NOMO-1 treated with dmso at 0.1 percent for 144 hours (cell line): ENCODE measurements at regions not wholly inside any gene's neighbourhood (a gene's known extent, or its start where the extent isn't known, plus 50 kb on each side); places are given as distances from the start of the nearest gene placed in this dataset.
"Not testable (repeated sequence)": the region's sequence is repeated elsewhere in the genome, so short reads cannot be mapped to it uniquely, and the experiment has no call there.

Experiments
- DNase-seq: peaks from one replicate; lab custom pipeline; 2025; ENCODE audit not compliant: unreplicated experiment; lab: John Stamatoyannopoulos, UW

DNA sequence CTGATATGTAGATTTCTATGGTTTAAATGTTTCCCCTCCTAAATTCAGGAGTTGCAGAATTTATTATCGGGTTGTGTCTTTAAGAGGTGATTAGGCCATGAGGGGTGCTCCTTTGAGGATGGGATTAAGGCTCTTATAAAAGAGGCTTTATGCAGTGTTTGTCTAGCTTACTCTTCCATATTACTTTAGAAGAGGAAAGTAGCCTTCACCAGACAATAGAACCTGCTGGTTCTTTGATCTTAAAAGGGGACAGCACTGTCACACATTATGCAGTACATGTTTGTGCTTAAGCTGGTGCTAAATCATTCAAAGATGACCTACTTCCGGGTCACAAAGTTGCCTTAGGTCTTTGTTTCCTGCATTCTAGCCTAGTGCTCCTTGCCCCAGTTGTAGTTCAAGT is 81.0 kb downstream of the CPXCR1 start:
- DNase-seq = no peak

DNA sequence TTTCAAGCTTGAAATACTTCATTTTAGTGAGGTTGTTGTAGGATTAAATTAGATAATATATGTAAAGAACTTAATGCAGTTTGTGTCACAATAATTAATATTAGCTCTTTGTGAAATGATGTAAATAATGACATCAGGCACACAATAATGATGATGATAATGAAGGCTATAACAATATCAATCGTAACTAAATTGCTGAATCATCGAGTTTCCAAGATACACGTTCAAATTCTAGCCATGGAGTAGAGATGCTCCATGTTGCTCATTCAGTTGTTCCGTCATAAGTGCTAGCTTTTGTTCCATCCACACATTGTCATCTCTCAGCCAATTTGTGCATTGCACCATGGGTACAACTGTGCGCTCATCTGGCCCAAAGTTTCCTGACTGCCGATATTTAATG is 83.1 kb downstream of the CPXCR1 start:
- DNase-seq = no peak

DNA sequence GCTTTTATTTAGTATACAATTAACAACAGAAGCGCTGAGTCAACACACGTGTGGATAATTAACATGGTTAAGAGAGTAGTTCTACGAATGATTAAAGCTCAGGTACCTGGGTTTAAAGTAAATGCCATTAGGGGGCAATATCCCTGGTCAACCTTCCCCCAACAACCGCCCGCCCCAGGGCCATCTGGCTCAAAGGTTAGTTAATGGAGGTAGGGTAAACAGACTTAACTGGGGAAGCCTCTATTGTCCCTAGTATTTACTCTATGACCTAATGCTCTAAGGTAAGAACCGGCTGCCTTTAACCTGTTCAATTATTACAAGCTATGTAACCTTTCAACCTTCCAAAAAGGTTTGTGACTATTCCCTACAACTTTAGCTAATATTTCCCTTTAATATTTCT is 90.7 kb downstream of the CPXCR1 start:
- not testable (repeated sequence) for DNase-seq

DNA sequence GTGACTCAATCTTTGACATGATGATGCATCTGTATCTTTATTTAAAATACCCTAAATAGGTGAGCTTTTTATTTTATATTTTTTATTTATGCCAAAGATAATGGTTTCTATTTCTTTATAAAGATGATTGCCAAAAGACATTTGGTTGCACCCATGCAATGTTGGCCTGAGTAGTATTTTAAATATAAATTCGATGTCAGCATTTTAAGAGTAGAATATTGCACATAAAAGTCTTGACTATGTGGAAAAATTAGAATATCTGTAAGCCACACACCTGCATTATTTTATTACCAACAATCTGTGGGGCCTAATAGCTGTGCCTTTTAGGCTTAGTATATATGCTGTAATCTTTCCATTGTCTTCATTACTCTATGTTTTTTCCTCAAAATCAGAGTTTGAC is 91.4 kb downstream of the CPXCR1 start:
- DNase-seq = no peak

DNA sequence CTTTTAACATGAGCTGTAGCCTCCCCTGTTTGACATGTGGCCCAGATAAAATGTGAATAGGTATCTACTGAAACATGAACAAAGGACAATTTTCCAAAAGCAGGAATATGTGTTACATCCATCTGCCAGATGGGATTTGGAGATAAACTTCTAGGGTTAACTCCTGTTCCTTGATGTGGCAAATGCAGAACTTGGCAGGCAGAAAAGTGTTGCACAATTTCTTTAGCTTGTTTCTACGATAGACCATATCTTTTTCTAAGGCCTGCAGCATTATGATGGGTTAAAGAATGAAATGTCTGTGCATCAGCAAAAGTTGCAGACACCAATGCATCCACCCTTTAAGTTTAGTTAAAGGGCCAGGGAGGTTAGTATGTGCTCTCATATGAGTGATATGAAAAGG is 96.8 kb downstream of the CPXCR1 start:
- not testable (repeated sequence) for DNase-seq

DNA sequence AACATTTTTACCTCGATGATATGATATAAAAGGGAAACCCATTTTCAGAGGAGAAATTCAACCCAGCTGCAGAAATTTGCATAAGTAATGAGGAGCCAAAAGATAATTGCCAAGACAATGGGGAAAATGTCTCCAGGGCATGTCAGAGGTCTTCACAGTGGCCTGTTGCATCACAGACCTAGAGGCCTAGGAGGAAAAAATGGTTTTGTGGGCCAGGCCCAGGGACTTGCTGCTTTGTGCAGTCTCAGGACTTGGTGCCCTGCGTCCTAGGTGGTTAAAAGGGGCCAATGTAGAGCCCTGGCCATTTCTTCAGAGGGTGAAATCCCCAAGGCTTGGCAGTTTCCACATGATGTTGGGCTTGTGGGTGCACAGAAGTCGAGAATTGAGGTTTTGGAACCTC is 106.9 kb downstream of the CPXCR1 start:
- DNase-seq = no peak

DNA sequence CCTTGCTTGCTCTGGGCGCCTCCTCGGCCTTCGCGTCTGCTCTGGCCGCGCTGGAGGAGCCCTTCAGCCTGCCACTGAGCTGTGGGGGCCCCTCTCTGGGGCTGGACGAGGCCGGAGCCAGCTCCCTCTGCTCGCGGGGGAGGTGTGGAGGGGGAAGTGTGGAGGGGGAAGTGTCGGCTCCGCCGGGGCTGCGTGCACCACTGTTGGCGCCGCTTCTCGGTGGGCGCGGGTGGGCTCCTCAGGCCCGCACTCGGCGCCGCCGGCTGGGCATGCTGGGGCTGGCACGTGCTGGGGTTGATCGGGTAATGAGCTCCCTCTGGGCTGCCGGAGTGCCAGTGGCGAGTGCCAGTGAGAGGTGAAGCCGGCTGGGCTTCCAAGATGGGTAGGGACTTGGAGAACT is 116.7 kb downstream of the CPXCR1 start:
- DNase-seq = no peak

DNA sequence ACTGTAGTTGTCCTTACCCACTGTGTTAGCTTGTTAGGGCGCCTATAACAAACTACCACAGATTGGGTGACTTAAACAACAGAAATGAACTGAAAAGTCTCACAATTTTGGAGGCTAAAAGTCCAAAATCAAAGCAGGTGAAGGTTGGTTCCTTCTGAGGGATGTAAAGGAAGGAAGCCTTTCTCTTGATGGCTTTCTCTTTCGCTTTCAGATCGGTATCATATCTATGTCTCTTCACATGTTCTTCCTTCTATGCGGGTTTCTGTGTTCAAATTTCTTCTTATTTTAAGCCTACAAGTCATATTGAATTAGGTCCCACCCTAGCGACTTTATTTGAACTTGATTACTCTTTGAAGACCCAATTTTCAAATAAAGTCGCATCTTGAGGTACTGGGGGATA is 118.6 kb downstream of the CPXCR1 start:
- no peak for DNase-seq

DNA sequence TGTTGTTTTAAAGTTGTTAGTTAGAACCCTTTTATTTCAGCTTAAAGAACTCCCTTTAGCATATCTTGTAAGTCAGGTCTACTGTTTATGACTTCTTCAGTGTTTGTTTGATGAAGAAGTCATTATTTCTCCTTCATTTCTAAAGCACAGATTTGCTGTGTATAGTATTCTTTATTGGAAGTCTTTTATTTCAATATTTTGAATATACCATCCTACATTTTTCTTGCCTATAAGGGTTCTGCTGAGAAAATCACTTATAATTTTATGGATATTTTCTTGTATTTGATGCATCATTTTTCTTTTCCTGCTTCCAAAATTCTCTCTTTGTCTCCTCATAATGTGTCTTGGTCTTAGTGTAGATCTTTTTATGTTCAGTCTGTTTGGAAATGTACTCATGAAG is 134.5 kb downstream of the CPXCR1 start:
- DNase-seq = no peak

DNA sequence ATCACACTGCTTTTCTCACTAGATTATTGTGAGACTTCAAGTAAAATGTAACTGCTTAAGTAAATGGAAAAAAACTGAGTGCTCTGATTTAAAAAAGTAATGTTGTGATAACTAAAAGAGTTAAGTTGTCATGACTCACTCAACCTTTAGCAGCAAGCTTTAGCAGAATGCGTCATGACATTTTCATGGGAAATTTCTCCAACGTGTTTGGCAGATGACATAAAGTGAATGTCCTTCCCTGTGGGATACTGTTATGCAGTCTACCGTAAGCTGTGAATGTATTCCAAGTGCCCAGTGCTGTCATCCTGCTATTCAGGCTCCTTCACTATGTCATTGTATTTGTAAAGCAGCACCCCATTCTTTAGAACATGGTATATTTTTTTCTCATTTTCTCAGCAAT is 136.2 kb downstream of the CPXCR1 start:
- no peak for DNase-seq

DNA sequence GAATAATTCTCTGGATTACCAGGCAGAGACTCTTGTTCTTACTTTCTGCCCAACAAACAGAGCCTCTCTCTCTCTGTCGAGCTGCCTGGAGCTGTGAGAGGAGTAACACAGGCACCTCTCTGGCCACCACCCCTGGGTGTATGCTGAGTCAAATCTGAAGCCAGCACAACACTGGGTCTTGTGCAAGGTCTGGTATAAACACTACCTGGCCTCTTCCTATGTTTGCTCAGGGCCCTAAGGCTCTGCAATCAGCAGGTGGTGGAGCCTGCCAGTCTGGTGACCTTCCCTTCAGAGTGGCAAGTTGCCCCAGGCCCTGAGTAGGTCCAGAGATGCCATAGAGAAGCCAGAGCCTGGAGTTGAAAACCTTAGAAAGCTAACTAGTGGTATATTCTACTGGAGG is 139.9 kb downstream of the CPXCR1 start:
- DNase-seq = no peak

DNA sequence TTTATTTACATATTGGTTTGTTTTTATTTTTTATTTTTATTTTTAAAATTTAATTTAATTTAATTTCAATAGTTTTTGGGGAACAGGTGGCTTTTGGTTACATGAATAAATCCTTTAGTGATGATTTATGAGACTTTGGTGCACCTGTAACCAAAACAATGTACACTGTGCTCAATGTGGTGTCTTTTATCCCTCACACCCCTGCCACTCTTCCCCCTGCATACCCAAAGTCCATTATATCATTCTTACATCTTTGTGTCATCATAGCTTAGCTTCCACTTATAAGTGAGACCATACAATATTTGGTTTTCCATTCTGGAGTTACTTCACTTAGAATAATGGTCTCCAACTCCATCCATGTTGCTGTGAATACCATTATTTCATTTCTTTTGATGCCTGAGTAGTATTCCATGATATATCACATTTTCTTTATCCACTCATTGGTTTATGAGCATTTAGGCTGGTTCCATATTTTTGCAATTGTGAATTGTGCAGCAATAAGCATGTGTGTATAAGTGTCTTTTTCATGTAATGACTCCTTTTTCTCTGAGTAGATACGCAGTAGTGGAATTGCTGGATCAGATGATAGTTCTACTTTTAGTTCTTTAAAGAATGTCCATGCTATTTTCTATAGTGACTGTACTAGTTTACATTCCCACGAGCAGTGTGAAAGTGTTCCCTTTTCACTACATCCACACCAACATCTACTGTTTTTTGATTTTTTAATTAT is 157.1 kb downstream of the CPXCR1 start:
- DNase-seq = peak; percentile 4

DNA sequence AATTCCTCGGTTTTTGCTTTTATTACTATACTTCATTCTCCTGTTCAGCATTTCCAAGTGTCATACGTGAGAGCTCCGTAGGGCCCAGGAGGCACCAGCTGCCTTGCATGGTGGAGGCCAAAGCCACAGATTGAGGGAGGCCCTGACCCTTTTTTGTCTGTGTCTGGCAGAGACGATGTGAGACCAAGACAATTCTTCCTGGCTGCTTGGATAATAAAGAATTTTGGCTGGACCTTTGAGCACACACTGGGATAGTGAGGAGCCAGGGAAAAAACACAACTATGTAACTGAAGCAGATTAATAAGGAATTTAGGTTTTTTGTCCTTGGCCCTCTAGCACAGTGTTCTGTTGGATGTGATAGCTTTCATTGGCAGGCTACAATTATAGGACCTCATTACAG is 161.0 kb downstream of the CPXCR1 start:
- no peak for DNase-seq

DNA sequence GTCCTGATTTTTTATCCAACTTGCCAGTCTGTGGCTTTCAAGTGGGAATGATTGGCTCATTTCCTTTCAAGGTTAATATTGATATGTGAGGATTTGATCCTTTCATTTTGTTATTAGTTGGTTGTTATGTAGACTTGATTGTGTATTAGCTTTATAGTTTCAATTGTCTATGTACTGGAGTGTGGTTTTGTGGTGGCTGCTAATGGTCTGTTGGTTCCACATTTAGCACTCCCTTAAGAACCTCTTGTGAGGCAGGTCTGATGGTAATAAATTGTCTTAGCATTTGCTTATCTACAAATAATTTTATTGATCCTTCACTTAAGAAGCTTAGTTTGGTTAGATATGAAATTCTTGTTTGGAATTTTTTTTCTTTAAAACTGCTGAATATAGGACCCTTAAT is 190.6 kb downstream of the CPXCR1 start:
- no peak for DNase-seq

DNA sequence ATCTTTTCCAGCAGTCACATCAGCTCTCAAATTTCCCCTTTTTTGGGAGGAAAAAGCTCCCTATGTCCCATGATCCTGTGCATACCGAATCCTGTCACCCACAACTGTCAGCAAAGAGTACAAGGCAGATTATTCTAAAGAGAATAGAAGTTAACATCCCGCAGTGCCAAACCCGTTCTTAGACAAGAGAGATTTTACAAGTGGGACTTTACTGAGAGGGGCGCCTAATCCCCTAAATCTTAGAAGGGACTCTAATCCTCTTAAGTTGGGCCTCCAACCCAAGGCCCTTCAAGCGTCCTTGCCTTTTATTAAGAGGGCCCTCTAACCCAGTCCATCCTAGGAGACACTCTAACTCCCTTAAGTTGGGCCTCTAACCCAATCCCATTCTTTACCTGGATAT is 193.9 kb downstream of the CPXCR1 start:
- no peak for DNase-seq

DNA sequence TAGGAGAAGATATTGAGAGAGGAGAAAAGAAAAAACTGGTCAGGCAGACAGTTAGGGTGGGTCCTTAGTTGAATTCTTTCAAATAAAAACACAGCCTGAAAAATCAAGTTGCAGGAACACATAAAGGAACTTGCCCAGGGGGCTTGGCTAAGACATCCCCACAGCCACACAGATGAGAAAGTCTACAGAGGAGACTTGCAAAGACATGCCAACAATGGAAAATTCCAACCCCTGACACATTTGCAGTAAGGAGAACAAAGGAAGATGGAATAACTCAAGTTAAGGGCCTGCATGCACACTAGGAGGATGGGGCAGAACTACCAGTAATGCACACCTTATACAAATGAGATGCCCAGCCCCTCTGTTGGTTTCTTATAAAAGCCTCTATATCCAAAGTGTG is 197.6 kb downstream of the CPXCR1 start:
- no peak for DNase-seq

DNA sequence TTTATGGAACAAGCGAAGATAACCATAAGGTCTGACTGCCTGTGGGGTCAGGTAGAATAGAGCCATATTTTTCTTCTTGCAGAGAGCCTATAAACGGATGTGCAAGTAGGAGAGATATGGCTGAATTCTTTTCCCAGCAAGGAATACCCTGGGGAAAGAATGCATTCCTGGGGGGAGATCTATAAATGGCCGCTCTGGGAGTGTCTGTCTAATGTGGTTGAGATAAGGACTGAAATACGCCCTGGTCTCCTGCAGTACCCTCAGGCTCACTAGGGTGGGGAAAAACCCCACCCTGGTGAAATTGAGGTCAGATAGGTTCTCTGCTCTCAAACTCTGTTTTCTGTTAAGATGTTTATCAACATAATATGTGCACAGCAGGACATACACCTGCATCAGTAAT is 209.0 kb downstream of the CPXCR1 start:
- not testable (repeated sequence) for DNase-seq

DNA sequence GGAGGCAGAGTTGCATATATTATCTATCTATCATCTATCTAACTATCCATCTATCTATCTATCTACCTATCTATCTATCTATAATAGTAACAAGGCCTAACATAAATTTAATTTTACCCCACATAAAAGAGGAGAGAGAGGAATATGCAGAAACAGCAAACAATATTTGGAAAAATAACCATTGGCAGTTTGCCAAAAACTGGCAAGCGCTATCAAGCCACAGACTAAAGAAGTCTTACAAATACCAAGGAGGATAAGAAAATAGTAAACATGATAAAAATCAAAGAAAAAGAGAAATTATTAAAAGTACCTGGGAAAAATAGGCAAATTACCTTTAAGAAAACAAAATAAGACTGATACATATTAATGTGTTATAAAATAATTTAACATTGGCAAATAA is 230.8 kb downstream of the CPXCR1 start:
- DNase-seq = no peak

DNA sequence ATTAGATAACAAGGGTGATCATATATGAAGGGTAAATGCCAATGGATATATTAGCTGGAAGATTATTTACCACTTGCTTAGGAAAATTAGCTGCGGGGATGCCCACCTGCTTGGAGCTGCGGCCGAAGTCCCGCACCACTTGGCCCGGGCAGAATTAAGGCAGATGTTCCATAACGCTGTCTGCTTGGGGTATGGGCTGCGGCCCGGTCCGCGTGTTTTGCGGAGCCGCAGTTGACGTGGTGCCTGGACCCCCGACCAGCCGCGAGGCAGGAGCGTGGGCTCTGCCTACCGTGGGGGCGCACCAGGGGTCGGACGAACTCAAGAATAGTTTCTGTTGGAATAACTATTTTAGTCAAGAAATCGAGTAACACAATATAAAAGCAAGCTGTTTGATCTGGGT is 235.2 kb downstream of the CPXCR1 start:
- no peak for DNase-seq

DNA sequence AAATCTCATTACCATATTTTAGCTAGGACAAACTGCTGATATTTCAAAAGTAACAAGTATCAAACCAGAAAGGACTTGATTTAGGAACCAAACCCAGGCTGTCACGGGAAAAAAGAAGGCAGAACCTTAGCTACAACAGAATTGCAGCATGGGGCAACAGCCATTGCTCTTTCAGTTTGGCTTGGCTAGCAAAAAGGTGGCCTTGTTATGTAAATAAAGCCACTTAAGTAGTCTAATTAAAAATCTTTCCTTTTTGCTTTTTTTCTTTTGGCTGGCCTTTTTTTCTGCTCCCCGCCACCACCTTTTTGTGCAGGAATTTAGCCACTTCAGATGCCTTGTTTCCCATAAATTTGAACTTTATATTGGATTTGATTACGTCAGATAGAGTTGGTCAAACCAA is 235.9 kb downstream of the CPXCR1 start:
- DNase-seq = no peak

DNA sequence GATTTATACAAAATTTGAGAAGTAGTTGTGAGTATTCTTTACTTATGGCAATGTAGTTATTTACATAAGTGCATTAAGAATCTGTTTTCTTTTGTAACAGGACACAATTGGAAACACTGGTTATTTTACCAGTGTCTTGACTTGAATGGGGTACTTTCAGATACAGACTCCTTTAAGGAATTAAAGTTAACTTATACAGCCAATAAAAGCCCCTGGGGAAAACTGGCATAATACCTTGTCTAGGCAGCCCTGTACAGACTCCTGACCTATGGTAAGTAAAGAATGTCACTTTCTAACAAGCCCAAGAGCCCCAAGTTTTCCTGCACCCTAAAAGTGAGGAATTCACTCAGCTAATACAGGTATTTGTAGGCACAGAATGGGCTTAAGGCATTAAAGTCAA is 241.8 kb downstream of the CPXCR1 start:
- no peak for DNase-seq

DNA sequence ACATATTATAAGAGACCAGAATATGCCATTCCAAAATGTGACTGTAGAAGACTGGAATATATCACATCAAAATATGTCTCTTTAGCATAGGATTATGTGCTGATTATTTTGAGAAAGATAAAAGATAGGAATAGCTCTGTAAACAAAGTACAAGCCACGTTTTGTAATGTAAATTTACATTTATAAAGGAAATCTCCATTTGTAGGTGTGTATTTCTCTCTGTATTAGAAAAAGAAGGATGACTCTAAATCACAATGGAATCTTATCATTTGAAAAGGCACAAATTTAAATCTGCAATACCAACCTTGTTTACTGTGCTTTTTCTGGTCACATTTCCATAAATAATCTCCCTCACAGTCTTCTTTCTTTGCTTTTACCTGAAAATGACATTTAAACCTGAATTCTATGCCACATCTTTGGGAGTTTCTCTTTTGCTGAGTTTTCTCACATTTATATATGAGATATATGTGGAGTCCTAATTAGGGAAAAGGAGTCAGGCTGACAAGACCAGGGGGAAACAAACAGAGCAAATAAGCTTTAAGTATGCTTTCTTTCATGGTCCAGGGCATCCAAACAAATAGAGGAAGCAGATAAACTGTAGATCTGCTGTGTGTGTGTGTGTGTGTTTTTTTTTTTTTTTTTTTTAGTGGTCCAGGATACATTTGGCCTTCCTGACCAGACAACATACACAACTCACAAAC is 244.0 kb downstream of the CPXCR1 start:
- no peak for DNase-seq

DNA sequence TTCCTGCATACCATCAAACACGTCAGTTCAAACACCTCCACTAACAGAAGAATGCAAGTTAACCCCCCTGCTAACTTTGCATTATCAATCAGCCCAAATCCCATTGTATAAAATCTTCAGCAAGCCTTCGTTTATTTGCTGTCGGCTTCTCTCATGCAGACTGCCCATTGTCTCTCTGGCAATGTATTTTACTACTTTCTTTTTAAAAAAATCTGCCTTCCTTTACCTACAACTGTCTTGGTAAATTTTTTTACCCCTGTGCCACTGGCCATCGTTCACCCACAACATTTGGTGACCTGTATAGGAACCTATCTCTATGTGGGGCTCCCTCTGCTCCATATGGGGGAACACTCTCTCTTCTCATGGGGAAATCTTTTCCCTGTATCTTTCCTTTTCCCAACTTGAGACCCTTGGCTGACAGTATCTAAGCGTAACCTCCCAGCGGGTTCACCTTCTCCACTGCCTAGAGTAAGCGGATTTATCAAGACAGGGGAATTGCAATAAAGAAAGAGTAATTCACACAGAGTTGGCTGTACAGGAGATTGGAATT is 244.6 kb downstream of the CPXCR1 start:
- no peak for DNase-seq
